ENCODE measurements at regions not wholly inside any gene's neighbourhood (a gene's known extent, or its start where the extent isn't known, plus 50 kb on each side); places are given as distances from the start of the nearest gene placed in this dataset.

GRCh38 chr11:29584342-29584741 is 432.5 kb downstream of the KCNA4 start:
- Histone ChIP-seq H3K9me3 (no peaks in the 10 kb centered on the region), H3K4me3 (no peak overlapping the region), H3K27ac (no peak overlapping the region), H3K27me3 (no peaks in the 10 kb centered on the region), H3K4me1 (no peaks in the 10 kb centered on the region), H3K36me3 (ENCODE audit: low read depth, missing control alignments) (no peaks in the 10 kb centered on the region)
- DNase-seq: no peak
- intact Hi-C loops (cut with DNase I; ENCODE audit: low total_unique reads): no loop called here
- TF ChIP-seq, protein P1, sequence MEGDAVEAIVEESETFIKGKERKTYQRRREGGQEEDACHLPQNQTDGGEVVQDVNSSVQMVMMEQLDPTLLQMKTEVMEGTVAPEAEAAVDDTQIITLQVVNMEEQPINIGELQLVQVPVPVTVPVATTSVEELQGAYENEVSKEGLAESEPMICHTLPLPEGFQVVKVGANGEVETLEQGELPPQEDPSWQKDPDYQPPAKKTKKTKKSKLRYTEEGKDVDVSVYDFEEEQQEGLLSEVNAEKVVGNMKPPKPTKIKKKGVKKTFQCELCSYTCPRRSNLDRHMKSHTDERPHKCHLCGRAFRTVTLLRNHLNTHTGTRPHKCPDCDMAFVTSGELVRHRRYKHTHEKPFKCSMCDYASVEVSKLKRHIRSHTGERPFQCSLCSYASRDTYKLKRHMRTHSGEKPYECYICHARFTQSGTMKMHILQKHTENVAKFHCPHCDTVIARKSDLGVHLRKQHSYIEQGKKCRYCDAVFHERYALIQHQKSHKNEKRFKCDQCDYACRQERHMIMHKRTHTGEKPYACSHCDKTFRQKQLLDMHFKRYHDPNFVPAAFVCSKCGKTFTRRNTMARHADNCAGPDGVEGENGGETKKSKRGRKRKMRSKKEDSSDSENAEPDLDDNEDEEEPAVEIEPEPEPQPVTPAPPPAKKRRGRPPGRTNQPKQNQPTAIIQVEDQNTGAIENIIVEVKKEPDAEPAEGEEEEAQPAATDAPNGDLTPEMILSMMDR (IDR thresholded peaks at IDR 0.05): no peak
- TF ChIP-seq POLR2A (IDR thresholded peaks at IDR 0.05): no peak

GRCh38 chr11:29578806-29579205 is 438.0 kb downstream of the KCNA4 start:
- Histone ChIP-seq H3K9me3 (no peaks in the 10 kb centered on the region), H3K27ac (no peak overlapping the region), H3K4me3 (no peak overlapping the region), H3K36me3 (ENCODE audit: low read depth, missing control alignments) (no peaks in the 10 kb centered on the region), H3K27me3 (no peaks in the 10 kb centered on the region), H3K4me1 (no peaks in the 10 kb centered on the region)
- no peak for TF ChIP-seq POLR2A (IDR thresholded peaks at IDR 0.05)
- TF ChIP-seq, protein P1 (IDR thresholded peaks at IDR 0.05): no peak
- intact Hi-C loops (cut with DNase I; ENCODE audit: low total_unique reads): no loop called here
- 89 to 96% methylated on average over 2 of the region's 2 CpGs for WGBS, 2 donors
- DNase-seq: no peak

DNA sequence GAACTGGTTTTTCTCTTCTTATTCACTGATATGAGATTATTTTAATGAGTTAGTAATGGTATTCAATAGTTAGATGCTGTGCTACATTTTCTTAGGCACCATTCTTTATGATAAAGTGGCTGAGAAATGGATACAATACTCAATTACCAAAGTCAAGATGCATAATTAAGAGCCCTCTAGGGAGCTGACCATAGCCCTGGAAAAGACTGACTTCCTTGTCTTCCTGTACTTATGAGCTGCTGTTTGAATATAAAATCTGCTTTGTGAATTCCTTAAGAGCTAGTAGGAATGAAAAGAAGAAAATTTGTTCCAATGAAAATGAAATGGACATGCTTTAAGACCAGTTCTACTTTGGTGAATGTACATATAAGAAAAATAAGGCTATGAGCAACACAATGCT is 452.3 kb downstream of the KCNA4 start:
- Histone ChIP-seq H3K27ac (no peak overlapping the region), H3K4me3 (no peak overlapping the region), H3K9me3 (no peaks in the 10 kb centered on the region), H3K4me1 (no peaks in the 10 kb centered on the region), H3K27me3 (no peaks in the 10 kb centered on the region), H3K36me3 (ENCODE audit: low read depth, missing control alignments) (no peaks in the 10 kb centered on the region)
- intact Hi-C loops (cut with DNase I; ENCODE audit: low total_unique reads): no loop called here
- TF ChIP-seq POLR2A (IDR thresholded peaks at IDR 0.05): no peak
- TF ChIP-seq, protein P1 (IDR thresholded peaks at IDR 0.05): no peak
- no peak for DNase-seq

DNA sequence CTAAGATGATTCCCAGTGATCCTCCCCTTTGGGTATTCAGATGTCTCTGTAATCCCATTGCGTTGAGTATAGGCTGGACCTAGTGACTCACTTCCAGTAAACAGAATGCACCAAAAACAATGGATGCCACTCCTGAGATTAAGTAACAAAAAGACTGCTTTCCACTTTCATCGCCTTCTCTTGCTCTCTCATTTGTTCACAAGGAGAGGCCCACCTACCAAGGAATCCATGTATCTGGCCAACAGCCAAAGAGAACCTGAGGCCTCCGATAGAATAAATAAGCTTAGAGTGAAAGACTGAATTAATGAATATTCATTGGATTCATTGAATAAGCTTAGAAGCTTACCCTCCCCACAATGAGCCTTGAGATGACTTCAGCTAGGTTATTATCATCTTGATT is 454.6 kb downstream of the KCNA4 start:
- 73 to 76% methylated on average over 3 of the region's 3 CpGs for WGBS, 2 donors
- no peak for DNase-seq
- H3K4me1 ChIP-seq: no peaks in the 10 kb centered on the region
- no peaks in the 10 kb centered on the region for H3K27me3 ChIP-seq
- H3K9me3 ChIP-seq: no peaks in the 10 kb centered on the region
- no peak overlapping the region for H3K27ac ChIP-seq
- intact Hi-C loops (cut with DNase I; ENCODE audit: low total_unique reads): no loop called here
- no peak overlapping the region for H3K4me3 ChIP-seq
- TF ChIP-seq, protein P1 (IDR thresholded peaks at IDR 0.05): no peak
- TF ChIP-seq POLR2A (IDR thresholded peaks at IDR 0.05): no peak
- no peaks in the 10 kb centered on the region for H3K36me3 ChIP-seq (ENCODE audit: low read depth, missing control alignments)

GRCh38 chr11:29553990-29554389 is 462.8 kb downstream of the KCNA4 start:
- no peak for TF ChIP-seq POLR2A (IDR thresholded peaks at IDR 0.05)
- TF ChIP-seq, protein P1 (IDR thresholded peaks at IDR 0.05): no peak
- intact Hi-C loops (cut with DNase I; ENCODE audit: low total_unique reads): no loop called here
- H3K9me3 ChIP-seq: no peaks in the 10 kb centered on the region
- H3K4me3 ChIP-seq: no peak overlapping the region
- 38 to 41% methylated on average over 1 of the region's 1 CpG for whole genome bisulfite sequencing, 2 donors
- H3K4me1 ChIP-seq: no peaks in the 10 kb centered on the region
- no peaks in the 10 kb centered on the region for H3K27me3 ChIP-seq
- no peak for DNase-seq
- no peak overlapping the region for H3K27ac ChIP-seq
- H3K36me3 ChIP-seq (ENCODE audit: low read depth, missing control alignments): no peaks in the 10 kb centered on the region
